PC-3 (cell line): ENCODE measurements at regions not wholly inside any gene's neighbourhood (a gene's known extent, or its start where the extent isn't known, plus 50 kb on each side); places are given as distances from the start of the nearest gene placed in this dataset.
"Not testable (repeated sequence)": the region's sequence is repeated elsewhere in the genome, so short reads cannot be mapped to it uniquely, and the experiment has no call there.

ENCODE experiments used
- EZH2phosphoT487 ChIP-seq: fragments of 300-600 bp; sonication (generic); IDR thresholded peaks from 2 replicates; pipeline ENCODE4 v1.6.1; 2018; ENCODE audit warnings: mild to moderate bottlenecking, antibody characterized with exemption, low read length, borderline replicate concordance
- TF ChIP-seq, protein P1 (sequence below): fragments of 300-600 bp; sonication (generic); conservative IDR thresholded peaks from 2 replicates; pipeline ENCODE4 v1.5.1; 2017; ENCODE audit warnings: antibody characterized with exemption, low read depth, mild to moderate bottlenecking, low read length

DNA sequence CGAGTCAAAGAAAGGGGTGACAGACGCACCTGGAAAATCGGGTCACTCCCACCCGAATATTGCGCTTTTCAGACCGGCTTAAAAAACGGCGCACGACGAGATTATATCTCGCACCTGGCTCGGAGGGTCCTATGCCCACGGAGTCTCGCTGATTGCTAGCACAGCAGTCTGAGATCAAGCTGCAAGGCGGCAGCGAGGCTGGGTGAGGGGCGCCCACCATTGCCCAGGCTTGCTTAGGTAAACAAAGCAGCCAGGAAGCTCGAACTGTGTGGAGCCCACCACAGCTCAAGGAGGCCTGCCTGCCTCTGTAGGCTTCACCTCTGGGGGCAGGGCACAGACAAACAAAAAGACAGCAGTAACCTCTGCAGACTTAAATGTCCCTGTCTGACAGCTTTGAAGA is 832.6 kb upstream of the HS3ST5 start:
- TF ChIP-seq, protein P1, sequence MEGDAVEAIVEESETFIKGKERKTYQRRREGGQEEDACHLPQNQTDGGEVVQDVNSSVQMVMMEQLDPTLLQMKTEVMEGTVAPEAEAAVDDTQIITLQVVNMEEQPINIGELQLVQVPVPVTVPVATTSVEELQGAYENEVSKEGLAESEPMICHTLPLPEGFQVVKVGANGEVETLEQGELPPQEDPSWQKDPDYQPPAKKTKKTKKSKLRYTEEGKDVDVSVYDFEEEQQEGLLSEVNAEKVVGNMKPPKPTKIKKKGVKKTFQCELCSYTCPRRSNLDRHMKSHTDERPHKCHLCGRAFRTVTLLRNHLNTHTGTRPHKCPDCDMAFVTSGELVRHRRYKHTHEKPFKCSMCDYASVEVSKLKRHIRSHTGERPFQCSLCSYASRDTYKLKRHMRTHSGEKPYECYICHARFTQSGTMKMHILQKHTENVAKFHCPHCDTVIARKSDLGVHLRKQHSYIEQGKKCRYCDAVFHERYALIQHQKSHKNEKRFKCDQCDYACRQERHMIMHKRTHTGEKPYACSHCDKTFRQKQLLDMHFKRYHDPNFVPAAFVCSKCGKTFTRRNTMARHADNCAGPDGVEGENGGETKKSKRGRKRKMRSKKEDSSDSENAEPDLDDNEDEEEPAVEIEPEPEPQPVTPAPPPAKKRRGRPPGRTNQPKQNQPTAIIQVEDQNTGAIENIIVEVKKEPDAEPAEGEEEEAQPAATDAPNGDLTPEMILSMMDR = not testable (repeated sequence)
- TF ChIP-seq EZH2phosphoT487 = not testable (repeated sequence)
